Immature natural killer cell (primary cell): ENCODE measurements at regions not wholly inside any gene's neighbourhood (a gene's known extent, or its start where the extent isn't known, plus 50 kb on each side); places are given as distances from the start of the nearest gene placed in this dataset.
"Not testable (repeated sequence)": the region's sequence is repeated elsewhere in the genome, so short reads cannot be mapped to it uniquely, and the experiment has no call there.

ENCODE experiments used
- DNase-seq, 3 donors: peaks; one replicate each; pipeline ENCODE4 v3.0.0; 2022; ENCODE audit warnings: mixed read lengths in 1 of 3
- H3K27ac Mint-ChIP-seq, 6 donors: one replicate each; pipeline ENCODE4 v1.8.0; 2020; ENCODE audit warnings: mixed read lengths in 6 of 6, mild to moderate bottlenecking in 5 of 6, inconsistent platforms in 4 of 6, moderate library complexity in 3 of 6
- H3K27me3 Mint-ChIP-seq, 3 donors: one replicate each; pipeline ENCODE4 v1.8.0; 2020 to 2021; ENCODE audit warnings: low read depth in 3 of 3, mild to moderate bottlenecking in 3 of 3, mixed read lengths in 3 of 3, moderate library complexity in 3 of 3, inconsistent platforms in 1 of 3
- H3K36me3 Mint-ChIP-seq, 3 donors: one replicate each; pipeline ENCODE4 v1.8.0; 2020; ENCODE audit warnings: mixed read lengths in 3 of 3, inconsistent platforms in 2 of 3, mild to moderate bottlenecking in 2 of 3
- H3K4me1 Mint-ChIP-seq, 2 donors: one replicate each; pipeline ENCODE4 v1.8.0; 2020; ENCODE audit warnings: inconsistent platforms in 2 of 2, mild to moderate bottlenecking in 2 of 2, mixed read lengths in 2 of 2, moderate library complexity in 1 of 2
- H3K4me3 Mint-ChIP-seq, 5 donors: one replicate each; pipeline ENCODE4 v1.8.0; 2020; ENCODE audit warnings: mild to moderate bottlenecking in 5 of 5, mixed read lengths in 5 of 5, inconsistent platforms in 3 of 5, moderate library complexity in 3 of 5
- H3K9me3 Mint-ChIP-seq, 6 donors: one replicate each; pipeline ENCODE4 v1.8.0; 2020; ENCODE audit warnings: mild to moderate bottlenecking in 6 of 6, mixed read lengths in 6 of 6, inconsistent platforms in 4 of 6, moderate library complexity in 3 of 6

GRCh38 chr15:62254137-62254934 lies 89.3 kb upstream of the C2CD4B start:
- no peaks in the 10 kb centered on the region for H3K4me1 Mint-ChIP-seq
- no peaks in the 10 kb centered on the region for H3K9me3 Mint-ChIP-seq
- H3K4me3 Mint-ChIP-seq, result no peak overlapping the region
- H3K36me3 Mint-ChIP-seq, result no peaks in the 10 kb centered on the region
- H3K27ac Mint-ChIP-seq, result no peak overlapping the region
- DNase-seq, result peak; percentile 7 to 22 (median 15)
- H3K27me3 Mint-ChIP-seq, result peaks cover 3 to 11% (median 4%) of the 10 kb centered on the region in 3 donors

- not testable (repeated sequence) for H3K4me3 Mint-ChIP-seq, H3K9me3 Mint-ChIP-seq, H3K4me1 Mint-ChIP-seq, H3K36me3 Mint-ChIP-seq, H3K27ac Mint-ChIP-seq, DNase-seq, H3K27me3 Mint-ChIP-seq
Measured at GRCh38 chr15:62256430-62256829, 91.3 kb upstream of the C2CD4B start.

- peaks cover 6 to 20% (median 17%) of the 10 kb centered on the region in 6 donors for H3K9me3 Mint-ChIP-seq
- no peaks in the 10 kb centered on the region for H3K4me1 Mint-ChIP-seq
- H3K36me3 Mint-ChIP-seq, result peaks cover 0 to 5% (median 0%) of the 10 kb centered on the region in 3 donors
- no peak for DNase-seq
- no peak overlapping the region for H3K27ac Mint-ChIP-seq
- H3K4me3 Mint-ChIP-seq, result no peak overlapping the region
- H3K27me3 Mint-ChIP-seq, result peaks cover 2 to 7% (median 5%) of the 10 kb centered on the region in 3 donors
Measured at GRCh38 chr15:62257996-62258521, 93.0 kb upstream of the C2CD4B start.

GRCh38 chr15:62262305-62262941 lies 97.3 kb upstream of the C2CD4B start:
- Mint-ChIP-seq H3K27me3 (peaks cover 3% of the 10 kb centered on the region in 3 donors), H3K4me1 (no peaks in the 10 kb centered on the region), H3K27ac (no peak overlapping the region), H3K4me3 (no peak overlapping the region), H3K9me3 (peaks cover 6 to 44% (median 30%) of the 10 kb centered on the region in 6 donors), H3K36me3 (peaks cover 0 to 7% (median 0%) of the 10 kb centered on the region in 3 donors)
- DNase-seq, result no peak

- Mint-ChIP-seq H3K36me3 (peaks cover 7 to 13% (median 9%) of the 10 kb centered on the region in 3 donors), H3K27me3 (peaks cover 3 to 5% (median 3%) of the 10 kb centered on the region in 3 donors), H3K27ac (no peak overlapping the region), H3K4me3 (no peak overlapping the region), H3K4me1 (no peaks in the 10 kb centered on the region), H3K9me3 (peaks cover 18 to 60% (median 46%) of the 10 kb centered on the region in 6 donors)
- DNase-seq, result no peak
Measured at GRCh38 chr15:62264196-62264595, 99.1 kb upstream of the C2CD4B start.

- Mint-ChIP-seq H3K36me3 (peaks cover 12 to 16% (median 13%) of the 10 kb centered on the region in 3 donors), H3K9me3 (peaks cover 18 to 63% (median 50%) of the 10 kb centered on the region in 6 donors), H3K4me1 (no peaks in the 10 kb centered on the region), H3K27me3 (peaks cover 0 to 5% (median 3%) of the 10 kb centered on the region in 3 donors), H3K27ac (no peak overlapping the region), H3K4me3 (no peak overlapping the region)
- DNase-seq, result no peak
Measured at GRCh38 chr15:62269504-62269903, 104.4 kb upstream of the C2CD4B start.

- peaks cover 12 to 16% (median 13%) of the 10 kb centered on the region in 3 donors for H3K36me3 Mint-ChIP-seq
- H3K4me3 Mint-ChIP-seq, result no peak overlapping the region
- no peak for DNase-seq
- H3K27me3 Mint-ChIP-seq, result peaks cover 0 to 5% (median 4%) of the 10 kb centered on the region in 3 donors
- H3K9me3 Mint-ChIP-seq, result peaks cover 18 to 63% (median 50%) of the 10 kb centered on the region in 6 donors
- no peaks in the 10 kb centered on the region for H3K4me1 Mint-ChIP-seq
- no peak overlapping the region for H3K27ac Mint-ChIP-seq
Measured at GRCh38 chr15:62270216-62270921, 105.3 kb upstream of the C2CD4B start.

- Mint-ChIP-seq H3K27ac (no peak overlapping the region), H3K27me3 (peaks cover 0 to 5% (median 3%) of the 10 kb centered on the region in 3 donors), H3K9me3 (peaks cover 18 to 48% (median 38%) of the 10 kb centered on the region in 6 donors), H3K4me3 (no peak overlapping the region), H3K4me1 (no peaks in the 10 kb centered on the region), H3K36me3 (peaks cover 10 to 16% (median 13%) of the 10 kb centered on the region in 3 donors)
- DNase-seq, result no peak
Measured at GRCh38 chr15:62272290-62272689, 107.2 kb upstream of the C2CD4B start.

GRCh38 chr15:62275831-62276230 lies 110.7 kb upstream of the C2CD4B start:
- Mint-ChIP-seq H3K27ac (no peak overlapping the region), H3K36me3 (peaks cover 0 to 2% (median 2%) of the 10 kb centered on the region in 3 donors), H3K4me1 (no peaks in the 10 kb centered on the region), H3K4me3 (no peak overlapping the region), H3K27me3 (peaks cover 0 to 5% (median 2%) of the 10 kb centered on the region in 3 donors), H3K9me3 (peaks cover 2 to 13% (median 9%) of the 10 kb centered on the region in 6 donors)
- DNase-seq, result no peak

- Mint-ChIP-seq H3K4me1 (no peaks in the 10 kb centered on the region), H3K4me3 (no peak overlapping the region), H3K9me3 (no peaks in the 10 kb centered on the region), H3K27me3 (peaks cover 0 to 8% (median 2%) of the 10 kb centered on the region in 3 donors), H3K36me3 (no peaks in the 10 kb centered on the region), H3K27ac (no peak overlapping the region)
- DNase-seq, result no peak
Measured at GRCh38 chr15:62277816-62278394, 112.8 kb upstream of the C2CD4B start.

- no peak overlapping the region for H3K4me3 Mint-ChIP-seq
- H3K36me3 Mint-ChIP-seq, result no peaks in the 10 kb centered on the region
- H3K4me1 Mint-ChIP-seq, result no peaks in the 10 kb centered on the region
- H3K9me3 Mint-ChIP-seq, result no peaks in the 10 kb centered on the region
- no peak overlapping the region for H3K27ac Mint-ChIP-seq
- no peak for DNase-seq
- H3K27me3 Mint-ChIP-seq, result peaks cover 0 to 5% (median 3%) of the 10 kb centered on the region in 3 donors
Measured at GRCh38 chr15:62278534-62278933, 113.4 kb upstream of the C2CD4B start.

GRCh38 chr15:62279041-62279440 lies 114.0 kb upstream of the C2CD4B start:
- Mint-ChIP-seq H3K9me3 (no peaks in the 10 kb centered on the region), H3K4me1 (no peaks in the 10 kb centered on the region), H3K4me3 (no peak overlapping the region), H3K27me3 (peaks cover 0 to 5% (median 3%) of the 10 kb centered on the region in 3 donors), H3K36me3 (no peaks in the 10 kb centered on the region), H3K27ac (no peak overlapping the region)
- no peak for DNase-seq

- H3K27ac Mint-ChIP-seq, result no peak overlapping the region
- no peaks in the 10 kb centered on the region for H3K36me3 Mint-ChIP-seq
- no peaks in the 10 kb centered on the region for H3K9me3 Mint-ChIP-seq
Measured at GRCh38 chr15:62280625-62281024, 115.5 kb upstream of the C2CD4B start.

More at GRCh38 chr15:62280625-62281024, 115.5 kb upstream of the C2CD4B start:
- H3K4me3 Mint-ChIP-seq, result no peak overlapping the region
- no peaks in the 10 kb centered on the region for H3K4me1 Mint-ChIP-seq
- peaks cover 0 to 8% (median 2%) of the 10 kb centered on the region in 3 donors for H3K27me3 Mint-ChIP-seq
- DNase-seq, result no peak
